HFFc6 (cell line): ENCODE measurements at regions not wholly inside any gene's neighbourhood (a gene's known extent, or its start where the extent isn't known, plus 50 kb on each side); places are given as distances from the start of the nearest gene placed in this dataset.
"Not testable (repeated sequence)": the region's sequence is repeated elsewhere in the genome, so short reads cannot be mapped to it uniquely, and the experiment has no call there.

Source experiments
- DNase-seq: peaks from one replicate; pipeline ENCODE4 v3.0.0-alpha.2; 2018
- H3K27ac Mint-ChIP-seq: 2 replicates; pipeline ENCODE4 v1.8.0; 2020; ENCODE audit warnings: mild to moderate bottlenecking, mixed read lengths
- H3K27me3 Mint-ChIP-seq: 2 replicates; pipeline ENCODE4 v1.8.0; 2021; ENCODE audit warnings: mild to moderate bottlenecking, moderate library complexity, mixed read lengths; ENCODE audit not compliant: insufficient read depth
- H3K36me3 Mint-ChIP-seq: 2 replicates; pipeline ENCODE4 v1.8.0; 2021; ENCODE audit warnings: low read depth, mixed read lengths
- H3K4me1 Mint-ChIP-seq: 2 replicates; pipeline ENCODE4 v1.8.0; 2020; ENCODE audit warnings: low read depth, mixed read lengths
- H3K4me3 Mint-ChIP-seq: 2 replicates; pipeline ENCODE4 v1.8.0; 2020; ENCODE audit warnings: mild to moderate bottlenecking, moderate library complexity, mixed read lengths
- H3K9me3 Mint-ChIP-seq: 2 replicates; pipeline ENCODE4 v1.8.0; 2020; ENCODE audit warnings: mild to moderate bottlenecking, mixed read lengths
- TF ChIP-seq, protein P1 (sequence below): fragments of 200-600 bp; sonication (generic); IDR thresholded peaks from 2 replicates; pipeline ENCODE4 v1.5.0; 2021; ENCODE audit warnings: antibody characterized with exemption, mild to moderate bottlenecking

DNA sequence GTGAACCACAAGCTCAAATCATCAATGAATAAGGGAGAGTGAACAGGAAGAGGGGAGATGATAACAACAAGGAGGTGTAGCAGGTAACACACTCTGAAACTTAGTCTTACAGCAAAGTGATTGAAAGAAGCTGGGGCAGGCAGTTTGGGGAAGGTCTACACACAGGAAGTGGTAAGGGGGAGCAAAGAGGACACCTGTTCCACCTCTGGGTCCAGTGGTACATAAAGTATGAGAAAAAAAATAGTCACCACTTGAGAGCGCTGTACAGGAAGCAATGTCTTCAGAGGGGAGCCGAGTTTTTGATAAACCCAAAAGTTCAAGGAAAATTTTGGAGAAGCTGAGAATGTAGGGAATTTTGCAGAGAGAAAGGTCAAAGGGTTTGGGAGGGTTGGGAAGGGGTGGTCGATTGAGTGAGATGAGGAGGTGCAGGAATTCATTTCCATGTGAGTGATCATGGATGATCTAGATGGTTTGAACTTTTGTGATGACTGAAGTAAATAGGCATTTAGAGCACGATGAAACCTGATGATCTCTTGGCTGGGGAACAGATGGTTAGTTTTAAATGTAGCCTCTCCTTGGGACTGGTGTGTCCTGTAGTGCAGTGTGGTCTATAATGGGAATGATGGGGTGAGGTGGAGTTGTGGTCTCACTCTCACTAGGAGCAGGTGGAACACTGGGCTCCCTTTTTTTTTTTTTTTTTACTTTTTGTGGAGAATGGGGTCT, 142.0 kb downstream of the RBMX2 start:
- H3K36me3 Mint-ChIP-seq: no peaks in the 10 kb centered on the region
- H3K27ac Mint-ChIP-seq: no peak overlapping the region
- peaks cover 2% of the 10 kb centered on the region for H3K27me3 Mint-ChIP-seq
- H3K4me1 Mint-ChIP-seq: no peaks in the 10 kb centered on the region
- H3K9me3 Mint-ChIP-seq: no peaks in the 10 kb centered on the region
- H3K4me3 Mint-ChIP-seq: no peak overlapping the region
- TF ChIP-seq, protein P1, sequence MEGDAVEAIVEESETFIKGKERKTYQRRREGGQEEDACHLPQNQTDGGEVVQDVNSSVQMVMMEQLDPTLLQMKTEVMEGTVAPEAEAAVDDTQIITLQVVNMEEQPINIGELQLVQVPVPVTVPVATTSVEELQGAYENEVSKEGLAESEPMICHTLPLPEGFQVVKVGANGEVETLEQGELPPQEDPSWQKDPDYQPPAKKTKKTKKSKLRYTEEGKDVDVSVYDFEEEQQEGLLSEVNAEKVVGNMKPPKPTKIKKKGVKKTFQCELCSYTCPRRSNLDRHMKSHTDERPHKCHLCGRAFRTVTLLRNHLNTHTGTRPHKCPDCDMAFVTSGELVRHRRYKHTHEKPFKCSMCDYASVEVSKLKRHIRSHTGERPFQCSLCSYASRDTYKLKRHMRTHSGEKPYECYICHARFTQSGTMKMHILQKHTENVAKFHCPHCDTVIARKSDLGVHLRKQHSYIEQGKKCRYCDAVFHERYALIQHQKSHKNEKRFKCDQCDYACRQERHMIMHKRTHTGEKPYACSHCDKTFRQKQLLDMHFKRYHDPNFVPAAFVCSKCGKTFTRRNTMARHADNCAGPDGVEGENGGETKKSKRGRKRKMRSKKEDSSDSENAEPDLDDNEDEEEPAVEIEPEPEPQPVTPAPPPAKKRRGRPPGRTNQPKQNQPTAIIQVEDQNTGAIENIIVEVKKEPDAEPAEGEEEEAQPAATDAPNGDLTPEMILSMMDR: no peak
- DNase-seq: no peak

DNA sequence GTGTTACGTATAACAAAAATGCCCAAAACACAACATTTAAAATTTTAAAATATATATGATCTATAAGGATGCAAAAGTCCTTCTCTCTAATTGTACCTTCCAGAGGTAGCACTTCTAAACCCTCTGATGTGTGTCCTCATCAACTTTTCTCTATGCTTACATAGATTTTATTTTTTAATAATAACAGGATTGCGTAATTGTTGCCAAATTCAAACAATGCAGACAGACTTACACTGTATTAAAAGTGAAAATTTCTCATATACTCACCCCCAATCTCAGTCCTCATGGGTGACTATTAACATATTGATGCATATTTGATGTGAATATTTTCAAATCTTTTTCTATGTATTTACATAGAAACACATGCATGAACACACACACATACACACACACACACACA, 144.0 kb downstream of the RBMX2 start:
- Mint-ChIP-seq H3K36me3 (no peaks in the 10 kb centered on the region), H3K27me3 (peaks cover 2% of the 10 kb centered on the region; the same call in 1 of the 2 replicates), H3K9me3 (no peaks in the 10 kb centered on the region), H3K4me3 (no peak overlapping the region), H3K4me1 (peaks cover 8% of the 10 kb centered on the region), H3K27ac (no peak overlapping the region)
- no peak for DNase-seq
- TF ChIP-seq, protein P1: no peak

DNA sequence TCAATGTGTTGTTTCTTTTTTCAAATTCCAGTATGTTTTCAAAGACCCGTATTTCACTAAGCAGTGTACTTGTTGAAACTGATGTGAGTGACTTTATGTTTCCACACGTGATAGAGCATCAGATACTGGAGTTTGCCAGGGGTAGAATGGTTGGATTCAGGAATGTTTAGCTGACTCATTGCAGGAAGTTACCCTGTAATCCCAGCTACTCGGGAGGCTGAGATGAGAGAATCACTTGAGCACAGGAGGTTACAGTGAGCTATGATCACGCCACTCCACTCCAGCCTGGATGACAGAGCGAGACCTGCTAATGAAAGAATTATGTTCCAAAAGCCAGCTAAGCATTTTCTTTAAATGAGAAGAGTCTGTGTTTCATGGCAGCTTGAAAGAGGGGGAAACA, 147.6 kb downstream of the RBMX2 start:
- H3K27ac Mint-ChIP-seq, H3K4me3 Mint-ChIP-seq, H3K4me1 Mint-ChIP-seq, H3K36me3 Mint-ChIP-seq, H3K27me3 Mint-ChIP-seq, H3K9me3 Mint-ChIP-seq: not testable (repeated sequence)
- peak; percentile 17 for DNase-seq

DNA sequence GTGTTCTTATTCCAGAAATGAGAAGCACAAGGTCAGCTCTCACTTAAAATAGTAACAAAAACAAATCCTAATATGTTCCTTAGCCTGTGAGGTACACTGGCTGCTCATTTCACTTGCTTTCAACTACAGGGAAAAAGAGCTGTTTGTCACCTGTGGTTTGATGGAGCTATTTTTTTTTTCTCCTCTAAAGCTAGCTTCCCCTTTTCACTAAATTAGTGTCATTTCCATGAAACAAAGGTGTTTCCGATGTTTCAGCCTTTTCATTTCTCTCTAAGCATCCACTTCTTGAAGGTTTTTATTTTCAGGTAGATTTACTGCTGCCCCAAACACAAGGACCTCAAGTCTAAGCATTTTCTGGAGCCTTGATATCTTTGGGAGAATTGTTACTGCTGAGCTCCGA, 148.6 kb downstream of the RBMX2 start:
- TF ChIP-seq, protein P1: no peak
- H3K27me3 Mint-ChIP-seq: peaks cover 2% of the 10 kb centered on the region; the same call in 1 of the 2 replicates
- no peaks in the 10 kb centered on the region for H3K36me3 Mint-ChIP-seq
- H3K9me3 Mint-ChIP-seq: no peaks in the 10 kb centered on the region
- H3K27ac Mint-ChIP-seq: no peak overlapping the region
- H3K4me1 Mint-ChIP-seq: peaks cover 11% of the 10 kb centered on the region
- no peak overlapping the region for H3K4me3 Mint-ChIP-seq
- no peak for DNase-seq

DNA sequence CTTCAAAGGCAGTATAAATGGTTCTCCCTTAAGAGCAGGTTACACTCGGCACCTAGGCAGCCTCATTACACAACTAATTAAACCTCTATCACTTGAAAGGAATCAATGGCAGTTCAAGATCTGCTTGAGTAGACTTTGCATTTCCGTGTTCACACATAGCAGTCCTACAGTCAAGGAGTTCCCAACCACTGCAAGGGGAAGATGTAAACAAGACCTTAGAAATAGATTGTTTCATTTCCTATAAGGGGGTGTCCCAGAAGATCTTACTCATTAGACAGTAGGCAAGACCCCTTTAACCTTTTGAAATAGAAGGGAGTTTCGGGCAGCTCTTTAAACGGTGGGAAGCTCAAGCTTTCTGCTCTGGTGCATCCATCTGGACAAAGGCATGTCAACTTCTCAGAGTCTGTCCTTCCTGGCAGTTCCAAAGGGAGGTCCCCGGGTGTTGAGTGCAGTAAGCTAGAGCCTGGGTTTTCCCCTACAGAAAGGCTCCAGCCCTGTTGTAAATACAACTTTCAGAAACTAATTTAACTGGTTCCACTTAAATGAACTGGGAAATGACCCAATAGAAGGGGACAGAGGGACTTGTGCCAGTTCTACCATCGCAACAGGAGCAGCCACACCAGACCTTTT, 150.8 kb downstream of the RBMX2 start:
- Mint-ChIP-seq H3K4me1 (peaks cover 17% of the 10 kb centered on the region), H3K4me3 (no peak overlapping the region), H3K27me3 (peaks cover 2% of the 10 kb centered on the region; the same call in 1 of the 2 replicates), H3K36me3 (no peaks in the 10 kb centered on the region), H3K27ac (no peak overlapping the region), H3K9me3 (no peaks in the 10 kb centered on the region)
- DNase-seq: no peak
- TF ChIP-seq, protein P1: no peak

DNA sequence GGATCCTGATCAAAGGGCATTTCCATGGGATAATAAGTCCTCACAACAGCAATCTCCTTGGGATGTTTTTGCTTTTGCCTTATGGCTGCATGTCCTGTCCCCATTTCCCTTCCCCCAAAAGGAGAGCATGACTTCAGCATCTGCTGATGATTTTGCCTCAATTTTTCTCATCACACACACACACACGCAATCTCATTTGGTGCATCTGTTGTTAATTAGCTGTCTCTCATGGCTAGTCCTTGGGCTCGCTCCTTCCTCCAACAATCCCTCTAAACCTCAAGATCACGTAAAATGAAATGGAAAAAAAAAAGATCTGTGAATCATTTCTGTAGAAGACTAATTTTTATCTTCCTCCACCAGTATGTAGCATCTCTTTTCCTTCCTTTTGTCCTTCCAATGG, 153.6 kb downstream of the RBMX2 start:
- Mint-ChIP-seq H3K4me3 (0 out of 2 replicates have a peak overlapping the region, but pooled peaks have one; percentile 1), H3K4me1 (peaks cover 9% of the 10 kb centered on the region), H3K27me3 (peaks cover 1% of the 10 kb centered on the region; the same call in 1 of the 2 replicates), H3K36me3 (no peaks in the 10 kb centered on the region), H3K27ac (no peak overlapping the region), H3K9me3 (no peaks in the 10 kb centered on the region)
- DNase-seq: peak; percentile 3
- TF ChIP-seq, protein P1: no peak
